Uterus (tissue), 3 donors: ENCODE measurements at regions not wholly inside any gene's neighbourhood (a gene's known extent, or its start where the extent isn't known, plus 50 kb on each side); places are given as distances from the start of the nearest gene placed in this dataset.

Experiments
- DNase-seq, 2 donors: peaks; one replicate each; pipeline ENCODE4 v3.0.0-alpha.2; 2019 to 2020
- H3K27ac ChIP-seq, 2 donors: fragments of 200-600 bp; sonication (generic); 1 replicate in 1 of 2; 2 replicates in 1 of 2; pipeline ENCODE4 v1.5.1; 2016 to 2018
- H3K27me3 ChIP-seq, 2 donors: fragments of 200-600 bp; sonication (generic); one replicate each; pipeline ENCODE4 v1.5.1; 2018 to 2019; ENCODE audit warnings: control low read depth in 1 of 2
- H3K36me3 ChIP-seq, 2 donors: fragments of 200-600 bp; sonication (generic); one replicate each; pipeline ENCODE4 v1.5.1; 2019; ENCODE audit warnings: control low read depth in 1 of 2
- H3K4me1 ChIP-seq, 2 donors: fragments of 200-600 bp; sonication (generic); one replicate each; pipeline ENCODE4 v1.5.1; 2018 to 2019; ENCODE audit warnings: control low read depth in 1 of 2
- H3K4me3 ChIP-seq, 2 donors: fragments of 200-600 bp; sonication (generic); 1 replicate in 1 of 2; 2 replicates in 1 of 2; pipeline ENCODE4 v1.5.1; 2018 to 2019; ENCODE audit warnings: mild to moderate bottlenecking in 1 of 2
- H3K9me3 ChIP-seq, 2 donors: fragments of 200-600 bp; sonication (generic); one replicate each; pipeline ENCODE4 v1.5.1; 2019; ENCODE audit warnings: control low read depth in 1 of 2
- CTCF ChIP-seq, 4 experiments: fragments of 200-600 bp in 2 of 4; fragments of 450-650 bp in 2 of 4; sonication (generic) in 2 of 4; IDR thresholded peaks; one replicate each; pipeline ENCODE4 v1.5.1; 2016 to 2019; ENCODE audit warnings: antibody characterized with exemption in 4 of 4, mild to moderate bottlenecking in 2 of 4, moderate library complexity in 1 of 4
- POLR2A ChIP-seq, 2 donors: fragments of 450-650 bp; IDR thresholded peaks; one replicate each; pipeline ENCODE4 v1.6.1; 2016; ENCODE audit warnings: antibody characterized with exemption in 2 of 2, mild to moderate bottlenecking in 1 of 2, moderate library complexity in 1 of 2
- intact Hi-C: fragments of 100-400 bp; cut with DNase I; formaldehyde crosslinking; loops from one replicate; pipeline ENCODE4 v1.15.1; 2023; ENCODE audit warnings: low total_unique reads
- donor health status: DM: yes; HTN: yes; CAD: no.

- Histone ChIP-seq H3K27ac (peak overlapping the region; percentile 21 to 39), H3K27me3 (no peaks in the 10 kb centered on the region), H3K4me3 (no peak overlapping the region), H3K9me3 (no peaks in the 10 kb centered on the region), H3K36me3 (no peaks in the 10 kb centered on the region), H3K4me1 (peaks cover 7 to 12% of the 10 kb centered on the region in 2 donors)
- intact Hi-C loops, result no loop called here
- peak; percentile 56 to 62 for DNase-seq
- TF ChIP-seq POLR2A (IDR thresholded peaks at IDR 0.05) (no peak), CTCF (IDR thresholded peaks at IDR 0.05) (no peak)
These were observed 108.9 kb upstream of the ZMIZ1 start for GRCh38 chr10:78959924-78960285.

- no peaks in the 10 kb centered on the region for H3K27me3 ChIP-seq
- H3K27ac ChIP-seq, result peak overlapping the region; percentile 21 to 39
- no peak overlapping the region for H3K4me3 ChIP-seq
- peaks cover 7 to 12% of the 10 kb centered on the region in 2 donors for H3K4me1 ChIP-seq
- TF ChIP-seq POLR2A (IDR thresholded peaks at IDR 0.05) (no peak), CTCF (IDR thresholded peaks at IDR 0.05) (no peak)
- H3K36me3 ChIP-seq, result no peaks in the 10 kb centered on the region
- DNase-seq, result peak; percentile 77 to 89
- no peaks in the 10 kb centered on the region for H3K9me3 ChIP-seq
- intact Hi-C loops, result no loop called here
These were observed 108.4 kb upstream of the ZMIZ1 start for GRCh38 chr10:78960316-78960800.

GRCh38 chr10:78961760-78962159 is 107.0 kb upstream of the ZMIZ1 start:
- Histone ChIP-seq H3K27me3 (no peaks in the 10 kb centered on the region), H3K4me1 (peaks cover 7 to 12% of the 10 kb centered on the region in 2 donors), H3K36me3 (no peaks in the 10 kb centered on the region), H3K4me3 (no peak overlapping the region), H3K9me3 (no peaks in the 10 kb centered on the region), H3K27ac (no peak overlapping the region)
- TF ChIP-seq CTCF (IDR thresholded peaks at IDR 0.05) (no peak), POLR2A (IDR thresholded peaks at IDR 0.05) (no peak)
- intact Hi-C loops, result no loop called here
- DNase-seq, result no peak

DNA sequence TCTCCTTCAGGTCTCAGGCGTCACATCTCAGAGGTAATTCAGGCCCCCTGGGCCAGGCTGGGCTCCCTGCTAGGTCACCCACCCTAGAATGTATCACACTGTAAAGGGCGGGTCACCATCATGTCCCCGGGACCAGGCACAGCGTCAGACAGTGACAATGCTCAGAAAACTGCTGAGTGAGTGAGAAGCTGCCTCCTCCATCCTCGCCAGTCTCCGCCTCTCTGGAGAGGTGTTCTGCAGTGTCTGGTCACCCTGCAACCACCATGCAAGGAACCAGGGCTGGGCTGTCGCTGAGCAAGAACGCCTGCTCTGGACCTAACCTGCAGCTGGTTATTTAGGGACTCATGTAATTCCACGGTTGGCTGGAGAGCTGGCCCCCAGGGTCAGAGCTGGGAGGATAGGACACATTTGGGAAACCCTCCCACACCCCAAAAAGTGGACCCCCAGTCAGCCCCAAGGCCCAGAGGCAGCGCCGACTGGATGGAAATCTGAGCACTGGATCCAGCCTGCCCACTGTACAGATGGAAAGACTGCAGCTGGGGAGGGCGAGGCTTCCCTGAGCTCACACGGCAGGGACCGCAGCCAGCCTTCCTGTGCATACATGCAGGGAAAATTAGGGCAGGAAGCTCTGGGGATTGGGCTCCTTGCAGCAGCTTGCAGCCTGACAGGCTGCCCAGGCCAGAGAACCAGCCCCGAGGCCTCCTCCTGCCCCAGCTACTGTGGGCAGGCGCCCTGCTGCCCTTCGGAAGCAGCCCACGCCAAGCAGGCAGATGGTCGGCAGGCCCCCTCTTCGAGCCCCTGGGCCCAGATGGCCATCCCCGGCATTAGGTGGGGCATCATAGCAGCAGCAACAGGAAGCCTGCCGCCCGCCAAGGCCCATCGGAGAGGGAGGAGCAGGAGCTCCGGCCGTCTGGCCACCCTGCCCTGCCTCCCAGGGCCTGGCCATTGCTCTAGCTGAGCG is 105.4 kb upstream of the ZMIZ1 start:
- Histone ChIP-seq H3K27ac (no peak overlapping the region), H3K9me3 (no peaks in the 10 kb centered on the region), H3K36me3 (no peaks in the 10 kb centered on the region), H3K4me1 (peaks cover 7 to 12% of the 10 kb centered on the region in 2 donors), H3K4me3 (no peak overlapping the region), H3K27me3 (no peaks in the 10 kb centered on the region)
- DNase-seq, result no peak
- no peak for TF ChIP-seq POLR2A (IDR thresholded peaks at IDR 0.05)
- no peak for TF ChIP-seq CTCF (IDR thresholded peaks at IDR 0.05)
- intact Hi-C loops, result no loop called here

GRCh38 chr10:78964274-78964951 is 104.4 kb upstream of the ZMIZ1 start:
- no peaks in the 10 kb centered on the region for H3K27me3 ChIP-seq
- H3K4me3 ChIP-seq, result no peak overlapping the region
- intact Hi-C loops, result no loop called here
- no peak for DNase-seq
- peaks cover 7 to 12% of the 10 kb centered on the region in 2 donors for H3K4me1 ChIP-seq
- H3K9me3 ChIP-seq, result no peaks in the 10 kb centered on the region
- TF ChIP-seq CTCF (IDR thresholded peaks at IDR 0.05) (no peak), POLR2A (IDR thresholded peaks at IDR 0.05) (no peak)
- no peak overlapping the region for H3K27ac ChIP-seq
- no peaks in the 10 kb centered on the region for H3K36me3 ChIP-seq
